ENCODE measurements at regions not wholly inside any gene's neighbourhood (a gene's known extent, or its start where the extent isn't known, plus 50 kb on each side); places are given as distances from the start of the nearest gene placed in this dataset.
"Not testable (repeated sequence)": the region's sequence is repeated elsewhere in the genome, so short reads cannot be mapped to it uniquely, and the experiment has no call there.

GRCh38 chr1:21385022-21385421, 54.9 kb upstream of the NBPF3 start:
- no peak for DNase-seq

- no peak for DNase-seq
Measured at GRCh38 chr1:21384620-21385019, 55.3 kb upstream of the NBPF3 start.

- no peak for DNase-seq
Measured at GRCh38 chr1:21383785-21384401, 56.0 kb upstream of the NBPF3 start.

GRCh38 chr1:21381354-21381753, 58.6 kb upstream of the NBPF3 start:
- no peak for DNase-seq

GRCh38 chr1:21380147-21380546, 59.8 kb upstream of the NBPF3 start:
- DNase-seq: not testable (repeated sequence)

- DNase-seq: no peak
Measured at GRCh38 chr1:21379571-21379970, 60.4 kb upstream of the NBPF3 start.

GRCh38 chr1:21378705-21379494, 61.0 kb upstream of the NBPF3 start:
- no peak for DNase-seq

GRCh38 chr1:21372383-21372782, 67.6 kb upstream of the NBPF3 start:
- DNase-seq: no peak

- no peak for DNase-seq
Measured at GRCh38 chr1:21369905-21370304, 70.0 kb upstream of the NBPF3 start.

GRCh38 chr1:21368515-21369289, 71.2 kb upstream of the NBPF3 start:
- DNase-seq: peak; percentile 64

- DNase-seq: not testable (repeated sequence)
Measured at GRCh38 chr1:21367973-21368514, 71.9 kb upstream of the NBPF3 start.

- DNase-seq: no peak
Measured at GRCh38 chr1:21366288-21366687, 73.6 kb upstream of the NBPF3 start.

- DNase-seq: no peak
Measured at GRCh38 chr1:21365036-21365435, 74.8 kb upstream of the ECE1 start.

GRCh38 chr1:21362096-21362495, 71.8 kb upstream of the ECE1 start:
- no peak for DNase-seq

GRCh38 chr1:21361506-21361905, 71.2 kb upstream of the ECE1 start:
- DNase-seq: no peak

GRCh38 chr1:21357161-21357560, 66.9 kb upstream of the ECE1 start:
- no peak for DNase-seq

- no peak for DNase-seq
Measured at GRCh38 chr1:21355956-21356355, 65.7 kb upstream of the ECE1 start.

- DNase-seq: no peak
Measured at GRCh38 chr1:21352586-21352985, 62.3 kb upstream of the ECE1 start.

- no peak for DNase-seq
Measured at GRCh38 chr1:21351901-21352300, 61.6 kb upstream of the ECE1 start.

GRCh38 chr1:21350202-21350885, 60.1 kb upstream of the ECE1 start:
- DNase-seq: no peak

GRCh38 chr1:21349693-21350092, 59.4 kb upstream of the ECE1 start:
- no peak for DNase-seq

GRCh38 chr1:21347072-21347581, 56.9 kb upstream of the ECE1 start:
- no peak for DNase-seq

Measured in activated gamma-delta T cell treated with Interleukin-2 at 50 U/mL for 16 hours (primary cell).